ENCODE measurements at regions not wholly inside any gene's neighbourhood (a gene's known extent, or its start where the extent isn't known, plus 50 kb on each side); places are given as distances from the start of the nearest gene placed in this dataset.

- 0 out of 2 replicates have a peak, but pooled peaks cover 1% of the 10 kb centered on the region for H3K27me3 ChIP-seq (ENCODE audit: control insufficient read depth, insufficient read depth, low read length)
- H3K36me3 ChIP-seq (ENCODE audit: control insufficient read depth, insufficient read depth, low read length), result no peaks in the 10 kb centered on the region
- no peaks in the 10 kb centered on the region for H3K4me1 ChIP-seq (ENCODE audit: control insufficient read depth, insufficient read depth, low read length)
- no peak overlapping the region for H3K27ac ChIP-seq (ENCODE audit: low read length)
- no CpG with 5 or more reads among the region's 4 CpGs for WGBS (ENCODE audit: insufficient coverage, insufficient read length)
- H3K4me3 ChIP-seq (ENCODE audit: low read length), result no peak overlapping the region
- DNase-seq (ENCODE audit: low read depth, low spot score), result no peak
- H3K9me3 ChIP-seq (ENCODE audit: control insufficient read depth, insufficient read depth, low read length), result no peaks in the 10 kb centered on the region
Measured at GRCh38 chr1:118254491-118255425, 69.7 kb upstream of the SPAG17 start.

GRCh38 chr1:118254001-118254400, 69.0 kb upstream of the SPAG17 start:
- Histone ChIP-seq H3K27ac (ENCODE audit: low read length) (no peak overlapping the region), H3K36me3 (ENCODE audit: control insufficient read depth, insufficient read depth, low read length) (no peaks in the 10 kb centered on the region), H3K9me3 (ENCODE audit: control insufficient read depth, insufficient read depth, low read length) (no peaks in the 10 kb centered on the region), H3K27me3 (ENCODE audit: control insufficient read depth, insufficient read depth, low read length) (0 out of 2 replicates have a peak, but pooled peaks cover 1% of the 10 kb centered on the region), H3K4me1 (ENCODE audit: control insufficient read depth, insufficient read depth, low read length) (0 out of 2 replicates have a peak, but pooled peaks cover 1% of the 10 kb centered on the region), H3K4me3 (ENCODE audit: low read length) (no peak overlapping the region)
- DNase-seq (ENCODE audit: low read depth, low spot score), result no peak
- WGBS (ENCODE audit: insufficient coverage, insufficient read length), result no CpG with 5 or more reads among the region's 2 CpGs

- no peak for DNase-seq (ENCODE audit: low read depth, low spot score)
- Histone ChIP-seq H3K4me3 (ENCODE audit: low read length) (no peak overlapping the region), H3K9me3 (ENCODE audit: control insufficient read depth, insufficient read depth, low read length) (no peaks in the 10 kb centered on the region), H3K27ac (ENCODE audit: low read length) (no peak overlapping the region), H3K36me3 (ENCODE audit: control insufficient read depth, insufficient read depth, low read length) (no peaks in the 10 kb centered on the region), H3K27me3 (ENCODE audit: control insufficient read depth, insufficient read depth, low read length) (0 out of 2 replicates have a peak, but pooled peaks cover 1% of the 10 kb centered on the region), H3K4me1 (ENCODE audit: control insufficient read depth, insufficient read depth, low read length) (0 out of 2 replicates have a peak, but pooled peaks cover 1% of the 10 kb centered on the region)
- WGBS (ENCODE audit: insufficient coverage, insufficient read length), result no CpG with 5 or more reads among the region's 10 CpGs
Measured at GRCh38 chr1:118253053-118253915, 68.3 kb upstream of the SPAG17 start.

- H3K9me3 ChIP-seq (ENCODE audit: control insufficient read depth, insufficient read depth, low read length), result no peaks in the 10 kb centered on the region
- H3K36me3 ChIP-seq (ENCODE audit: control insufficient read depth, insufficient read depth, low read length), result no peaks in the 10 kb centered on the region
- H3K4me3 ChIP-seq (ENCODE audit: low read length), result no peak overlapping the region
- DNase-seq (ENCODE audit: low read depth, low spot score), result no peak
- H3K27ac ChIP-seq (ENCODE audit: low read length), result no peak overlapping the region
- 0 out of 2 replicates have a peak, but pooled peaks cover 1% of the 10 kb centered on the region for H3K4me1 ChIP-seq (ENCODE audit: control insufficient read depth, insufficient read depth, low read length)
- 0 out of 2 replicates have a peak, but pooled peaks cover 1% of the 10 kb centered on the region for H3K27me3 ChIP-seq (ENCODE audit: control insufficient read depth, insufficient read depth, low read length)
- no CpG with 5 or more reads among the region's 3 CpGs for WGBS (ENCODE audit: insufficient coverage, insufficient read length)
Measured at GRCh38 chr1:118252624-118253023, 67.6 kb upstream of the SPAG17 start.

- Histone ChIP-seq H3K27ac (ENCODE audit: low read length) (no peak overlapping the region), H3K27me3 (ENCODE audit: control insufficient read depth, insufficient read depth, low read length) (0 out of 2 replicates have a peak, but pooled peaks cover 1% of the 10 kb centered on the region), H3K4me3 (ENCODE audit: low read length) (no peak overlapping the region), H3K36me3 (ENCODE audit: control insufficient read depth, insufficient read depth, low read length) (no peaks in the 10 kb centered on the region), H3K9me3 (ENCODE audit: control insufficient read depth, insufficient read depth, low read length) (no peaks in the 10 kb centered on the region), H3K4me1 (ENCODE audit: control insufficient read depth, insufficient read depth, low read length) (0 out of 2 replicates have a peak, but pooled peaks cover 1% of the 10 kb centered on the region)
- peak; percentile 22 for DNase-seq (ENCODE audit: low read depth, low spot score)
- no CpG with 5 or more reads among the region's 3 CpGs for WGBS (ENCODE audit: insufficient coverage, insufficient read length)
Measured at GRCh38 chr1:118250232-118250631, 65.2 kb upstream of the SPAG17 start.

GRCh38 chr1:118249641-118250040, 64.6 kb upstream of the SPAG17 start:
- WGBS (ENCODE audit: insufficient coverage, insufficient read length), result no CpG with 5 or more reads among the region's 6 CpGs
- Histone ChIP-seq H3K36me3 (ENCODE audit: control insufficient read depth, insufficient read depth, low read length) (no peaks in the 10 kb centered on the region), H3K9me3 (ENCODE audit: control insufficient read depth, insufficient read depth, low read length) (no peaks in the 10 kb centered on the region), H3K27ac (ENCODE audit: low read length) (no peak overlapping the region), H3K27me3 (ENCODE audit: control insufficient read depth, insufficient read depth, low read length) (0 out of 2 replicates have a peak, but pooled peaks cover 1% of the 10 kb centered on the region), H3K4me1 (ENCODE audit: control insufficient read depth, insufficient read depth, low read length) (0 out of 2 replicates have a peak, but pooled peaks cover 1% of the 10 kb centered on the region), H3K4me3 (ENCODE audit: low read length) (no peak overlapping the region)
- DNase-seq (ENCODE audit: low read depth, low spot score), result no peak

GRCh38 chr1:118247593-118247992, 62.6 kb upstream of the SPAG17 start:
- 0 out of 2 replicates have a peak, but pooled peaks cover 1% of the 10 kb centered on the region for H3K4me1 ChIP-seq (ENCODE audit: control insufficient read depth, insufficient read depth, low read length)
- no peaks in the 10 kb centered on the region for H3K9me3 ChIP-seq (ENCODE audit: control insufficient read depth, insufficient read depth, low read length)
- 0 out of 2 replicates have a peak, but pooled peaks cover 1% of the 10 kb centered on the region for H3K27me3 ChIP-seq (ENCODE audit: control insufficient read depth, insufficient read depth, low read length)
- no peak overlapping the region for H3K4me3 ChIP-seq (ENCODE audit: low read length)
- no CpG with 5 or more reads among the region's 3 CpGs for WGBS (ENCODE audit: insufficient coverage, insufficient read length)
- DNase-seq (ENCODE audit: low read depth, low spot score), result no peak
- no peak overlapping the region for H3K27ac ChIP-seq (ENCODE audit: low read length)
- no peaks in the 10 kb centered on the region for H3K36me3 ChIP-seq (ENCODE audit: control insufficient read depth, insufficient read depth, low read length)

GRCh38 chr1:118246646-118247045, 61.6 kb upstream of the SPAG17 start:
- no peaks in the 10 kb centered on the region for H3K9me3 ChIP-seq (ENCODE audit: control insufficient read depth, insufficient read depth, low read length)
- H3K27ac ChIP-seq (ENCODE audit: low read length), result no peak overlapping the region
- H3K4me3 ChIP-seq (ENCODE audit: low read length), result no peak overlapping the region
- H3K36me3 ChIP-seq (ENCODE audit: control insufficient read depth, insufficient read depth, low read length), result no peaks in the 10 kb centered on the region
- 0 out of 2 replicates have a peak, but pooled peaks cover 1% of the 10 kb centered on the region for H3K4me1 ChIP-seq (ENCODE audit: control insufficient read depth, insufficient read depth, low read length)
- no peak for DNase-seq (ENCODE audit: low read depth, low spot score)
- 0 out of 2 replicates have a peak, but pooled peaks cover 1% of the 10 kb centered on the region for H3K27me3 ChIP-seq (ENCODE audit: control insufficient read depth, insufficient read depth, low read length)

- no peaks in the 10 kb centered on the region for H3K9me3 ChIP-seq (ENCODE audit: control insufficient read depth, insufficient read depth, low read length)
- H3K27me3 ChIP-seq (ENCODE audit: control insufficient read depth, insufficient read depth, low read length), result no peaks in the 10 kb centered on the region
- H3K36me3 ChIP-seq (ENCODE audit: control insufficient read depth, insufficient read depth, low read length), result no peaks in the 10 kb centered on the region
- H3K4me3 ChIP-seq (ENCODE audit: low read length), result no peak overlapping the region
- WGBS (ENCODE audit: insufficient coverage, insufficient read length), result no CpG with 5 or more reads among the region's 4 CpGs
- H3K4me1 ChIP-seq (ENCODE audit: control insufficient read depth, insufficient read depth, low read length), result no peaks in the 10 kb centered on the region
- H3K27ac ChIP-seq (ENCODE audit: low read length), result no peak overlapping the region
- DNase-seq (ENCODE audit: low read depth, low spot score), result no peak
Measured at GRCh38 chr1:118244194-118244593, 59.2 kb upstream of the SPAG17 start.

- no peaks in the 10 kb centered on the region for H3K4me1 ChIP-seq (ENCODE audit: control insufficient read depth, insufficient read depth, low read length)
- DNase-seq (ENCODE audit: low read depth, low spot score), result no peak
- WGBS (ENCODE audit: insufficient coverage, insufficient read length), result no CpG with 5 or more reads among the region's 4 CpGs
- no peak overlapping the region for H3K27ac ChIP-seq (ENCODE audit: low read length)
- no peaks in the 10 kb centered on the region for H3K9me3 ChIP-seq (ENCODE audit: control insufficient read depth, insufficient read depth, low read length)
- no peaks in the 10 kb centered on the region for H3K27me3 ChIP-seq (ENCODE audit: control insufficient read depth, insufficient read depth, low read length)
- H3K36me3 ChIP-seq (ENCODE audit: control insufficient read depth, insufficient read depth, low read length), result no peaks in the 10 kb centered on the region
- no peak overlapping the region for H3K4me3 ChIP-seq (ENCODE audit: low read length)
Measured at GRCh38 chr1:118243269-118243668, 58.2 kb upstream of the SPAG17 start.
